ENCODE measurements at regions not wholly inside any gene's neighbourhood (a gene's known extent, or its start where the extent isn't known, plus 50 kb on each side); places are given as distances from the start of the nearest gene placed in this dataset.

- ChIA-PET POLR2A (no interaction called here), CTCF (no interaction called here)
- TF ChIP-seq, protein P1, sequence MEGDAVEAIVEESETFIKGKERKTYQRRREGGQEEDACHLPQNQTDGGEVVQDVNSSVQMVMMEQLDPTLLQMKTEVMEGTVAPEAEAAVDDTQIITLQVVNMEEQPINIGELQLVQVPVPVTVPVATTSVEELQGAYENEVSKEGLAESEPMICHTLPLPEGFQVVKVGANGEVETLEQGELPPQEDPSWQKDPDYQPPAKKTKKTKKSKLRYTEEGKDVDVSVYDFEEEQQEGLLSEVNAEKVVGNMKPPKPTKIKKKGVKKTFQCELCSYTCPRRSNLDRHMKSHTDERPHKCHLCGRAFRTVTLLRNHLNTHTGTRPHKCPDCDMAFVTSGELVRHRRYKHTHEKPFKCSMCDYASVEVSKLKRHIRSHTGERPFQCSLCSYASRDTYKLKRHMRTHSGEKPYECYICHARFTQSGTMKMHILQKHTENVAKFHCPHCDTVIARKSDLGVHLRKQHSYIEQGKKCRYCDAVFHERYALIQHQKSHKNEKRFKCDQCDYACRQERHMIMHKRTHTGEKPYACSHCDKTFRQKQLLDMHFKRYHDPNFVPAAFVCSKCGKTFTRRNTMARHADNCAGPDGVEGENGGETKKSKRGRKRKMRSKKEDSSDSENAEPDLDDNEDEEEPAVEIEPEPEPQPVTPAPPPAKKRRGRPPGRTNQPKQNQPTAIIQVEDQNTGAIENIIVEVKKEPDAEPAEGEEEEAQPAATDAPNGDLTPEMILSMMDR (IDR thresholded peaks at IDR 0.05; ENCODE audit: unreplicated experiment): no peak
- no TSS peak for BruUV-seq (replicated peaks)
- no peak overlapping the region for H3K27ac Mint-ChIP-seq (ENCODE audit: low read depth, unreplicated experiment)
- peaks cover 11% of the 10 kb centered on the region for H3K4me1 Mint-ChIP-seq (ENCODE audit: insufficient read depth, unreplicated experiment)
- H3K4me3 Mint-ChIP-seq (ENCODE audit: unreplicated experiment): no peak overlapping the region
- H3K27me3 Mint-ChIP-seq (ENCODE audit: insufficient read depth, unreplicated experiment): no peaks in the 10 kb centered on the region
- no peak for DNase-seq (ENCODE audit: unreplicated experiment)
- H3K36me3 Mint-ChIP-seq (ENCODE audit: insufficient read depth, unreplicated experiment): no peaks in the 10 kb centered on the region
- peaks cover 9% of the 10 kb centered on the region for H3K9me3 Mint-ChIP-seq (ENCODE audit: unreplicated experiment)
- intact Hi-C loops (cut with micrococcal nuclease): no loop called here
Observed at GRCh38 chr15:95884276-95884675, 446.2 kb upstream of the NR2F2 start.

- TF ChIP-seq, protein P1 (IDR thresholded peaks at IDR 0.05; ENCODE audit: unreplicated experiment): no peak
- Mint-ChIP-seq H3K4me1 (ENCODE audit: insufficient read depth, unreplicated experiment) (peaks cover 12% of the 10 kb centered on the region), H3K36me3 (ENCODE audit: insufficient read depth, unreplicated experiment) (no peaks in the 10 kb centered on the region), H3K4me3 (ENCODE audit: unreplicated experiment) (no peak overlapping the region), H3K27ac (ENCODE audit: low read depth, unreplicated experiment) (no peak overlapping the region), H3K27me3 (ENCODE audit: insufficient read depth, unreplicated experiment) (no peaks in the 10 kb centered on the region), H3K9me3 (ENCODE audit: unreplicated experiment) (peaks cover 8% of the 10 kb centered on the region)
- ChIA-PET POLR2A (no interaction called here), CTCF (no interaction called here)
- intact Hi-C loops (cut with micrococcal nuclease): no loop called here
- DNase-seq (ENCODE audit: unreplicated experiment): no peak
- BruUV-seq (replicated peaks): no TSS peak
Observed at GRCh38 chr15:95887666-95888390, 442.7 kb upstream of the NR2F2 start.

DNA sequence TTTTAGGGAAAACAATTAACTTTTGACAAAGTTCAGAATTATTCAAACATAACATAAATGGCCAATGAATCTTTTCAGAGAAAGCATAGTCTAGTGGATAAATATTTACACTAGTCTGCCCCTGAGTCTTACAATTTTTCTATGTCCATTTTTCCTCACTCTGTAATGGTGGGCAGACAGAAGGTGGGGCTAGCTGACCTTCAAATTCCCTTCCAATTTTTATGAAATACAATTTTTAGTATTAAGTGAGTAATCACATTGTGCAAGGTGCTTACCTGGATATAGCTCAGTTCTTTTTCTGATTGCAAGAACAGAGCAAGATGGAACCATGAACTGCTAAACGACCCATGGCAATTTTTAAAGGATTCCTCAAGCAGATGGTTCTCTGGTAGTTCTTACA is 441.7 kb upstream of the NR2F2 start:
- H3K27ac Mint-ChIP-seq (ENCODE audit: low read depth, unreplicated experiment): no peak overlapping the region
- CTCF ChIA-PET: no interaction called here
- no peaks in the 10 kb centered on the region for H3K27me3 Mint-ChIP-seq (ENCODE audit: insufficient read depth, unreplicated experiment)
- BruUV-seq (replicated peaks): no TSS peak
- TF ChIP-seq, protein P1 (IDR thresholded peaks at IDR 0.05; ENCODE audit: unreplicated experiment): no peak
- H3K36me3 Mint-ChIP-seq (ENCODE audit: insufficient read depth, unreplicated experiment): no peaks in the 10 kb centered on the region
- H3K9me3 Mint-ChIP-seq (ENCODE audit: unreplicated experiment): peaks cover 8% of the 10 kb centered on the region
- POLR2A ChIA-PET: no interaction called here
- peaks cover 12% of the 10 kb centered on the region for H3K4me1 Mint-ChIP-seq (ENCODE audit: insufficient read depth, unreplicated experiment)
- no peak overlapping the region for H3K4me3 Mint-ChIP-seq (ENCODE audit: unreplicated experiment)
- DNase-seq (ENCODE audit: unreplicated experiment): no peak
- intact Hi-C loops (cut with micrococcal nuclease): no loop called here

DNA sequence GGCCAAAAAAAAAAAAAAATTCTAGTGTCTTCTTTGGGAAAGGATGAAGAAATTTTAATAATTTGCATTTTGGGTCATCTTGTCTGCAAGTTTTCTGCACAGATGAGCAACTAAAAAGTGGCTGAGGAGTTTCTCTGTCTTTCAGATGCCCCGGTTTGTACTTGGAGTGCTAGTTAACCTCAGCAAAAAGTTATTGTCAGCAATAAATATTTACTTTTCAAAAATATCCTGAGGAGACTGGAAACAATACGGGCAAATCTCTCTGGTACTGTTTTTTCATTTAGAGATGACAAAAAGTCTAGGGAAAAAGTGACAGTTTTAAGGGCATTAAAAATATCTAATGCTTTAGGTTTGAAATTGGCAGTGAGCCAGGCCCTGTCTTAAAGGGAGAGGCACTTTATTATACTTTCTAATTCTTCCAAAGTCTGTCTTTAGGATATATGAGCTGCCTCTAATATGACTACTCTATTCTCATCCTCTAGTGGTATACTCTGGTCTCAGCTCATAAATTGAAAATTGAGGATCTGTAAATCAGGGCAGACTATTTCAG is 436.0 kb upstream of the NR2F2 start:
- peak; percentile 27 for DNase-seq (ENCODE audit: unreplicated experiment)
- ChIA-PET POLR2A (no interaction called here), CTCF (interaction anchor here (0.6 kb wide), 1 partner anchor 40 kb away, joined by 3 read pairs; no protein-coding TSS in a partner anchor)
- H3K9me3 Mint-ChIP-seq (ENCODE audit: unreplicated experiment): peaks cover 4% of the 10 kb centered on the region
- H3K27me3 Mint-ChIP-seq (ENCODE audit: insufficient read depth, unreplicated experiment): no peaks in the 10 kb centered on the region
- no peak overlapping the region for H3K4me3 Mint-ChIP-seq (ENCODE audit: unreplicated experiment)
- no peaks in the 10 kb centered on the region for H3K36me3 Mint-ChIP-seq (ENCODE audit: insufficient read depth, unreplicated experiment)
- no peak overlapping the region for H3K27ac Mint-ChIP-seq (ENCODE audit: low read depth, unreplicated experiment)
- intact Hi-C loops (cut with micrococcal nuclease): no loop called here
- H3K4me1 Mint-ChIP-seq (ENCODE audit: insufficient read depth, unreplicated experiment): peaks cover 3% of the 10 kb centered on the region
- BruUV-seq (replicated peaks): no TSS peak
- TF ChIP-seq, protein P1 (IDR thresholded peaks at IDR 0.05; ENCODE audit: unreplicated experiment): no peak

All from MCF 10A (cell line).